Gastrocnemius medialis (tissue), 4 donors: ENCODE measurements at regions not wholly inside any gene's neighbourhood (a gene's known extent, or its start where the extent isn't known, plus 50 kb on each side); places are given as distances from the start of the nearest gene placed in this dataset.
A peak's percentile ranks its signal among the peaks of the same experiment; 100 is the strongest.

ENCODE experiments used
- ATAC-seq, 2 donors: fragments of 150-250 bp; one replicate each; pipeline ENCODE4 v1.9.1; 2016
- DNase-seq, 2 donors: peaks; one replicate each; pipeline ENCODE4 v3.0.0-alpha.2; 2019
- H3K27ac ChIP-seq, 4 donors: fragments of 200-600 bp; sonication (generic); 1 replicate in 1 of 4; 2 replicates in 3 of 4; pipeline ENCODE4 v1.5.1; 2016 to 2018; ENCODE audit warnings: mild to moderate bottlenecking in 2 of 4, moderate library complexity in 1 of 4
- H3K27me3 ChIP-seq, 3 donors: fragments of 200-600 bp; sonication (generic) in 2 of 3; 1 replicate in 1 of 3; 2 replicates in 2 of 3; pipeline versions ENCODE4 v1.5.1 to v1.6.0; 2016 to 2019; ENCODE audit warnings: mild to moderate bottlenecking in 1 of 3, moderate library complexity in 1 of 3
- H3K36me3 ChIP-seq, 2 donors: fragments of 200-600 bp; sonication (generic) in 1 of 2; one replicate each; pipeline ENCODE4 v1.5.1; 2017 to 2018
- H3K4me1 ChIP-seq, 2 donors: fragments of 200-600 bp; sonication (generic) in 1 of 2; one replicate each; pipeline ENCODE4 v1.5.1; 2016 to 2017; ENCODE audit warnings: mild to moderate bottlenecking in 2 of 2
- H3K4me3 ChIP-seq, 4 donors: fragments of 200-600 bp; sonication (generic) in 3 of 4; 1 replicate in 1 of 4; 2 replicates in 3 of 4; pipeline ENCODE4 v1.5.1; 2016 to 2019; ENCODE audit warnings: mild to moderate bottlenecking in 2 of 4
- H3K9me3 ChIP-seq, 3 donors: fragments of 200-600 bp; sonication (generic) in 2 of 3; 1 replicate in 1 of 3; 2 replicates in 2 of 3; pipeline ENCODE4 v1.5.1; 2016 to 2019
- POLR2A ChIP-seq, 2 donors: fragments of 450-650 bp; IDR thresholded peaks; one replicate each; pipeline ENCODE4 v1.6.1; 2017; ENCODE audit warnings: antibody characterized with exemption in 2 of 2, mild to moderate bottlenecking in 2 of 2, moderate library complexity in 2 of 2
- in situ Hi-C, 4 donors: fragments of 200-750 bp; cut with MboI; loops; one replicate each; pipeline versions ENCODE4 v1.15.0 to v1.8.0; 2017; ENCODE audit warnings: low sequenced_read_pairs in 4 of 4
- intact Hi-C: fragments of 100-400 bp; cut with DNase I; formaldehyde crosslinking; loops from one replicate; pipeline ENCODE4 v1.15.1; 2023; ENCODE audit warnings: low total_unique reads
- TF ChIP-seq, protein P1 (sequence below), 5 experiments: fragments of 450-650 bp in 3 of 5; fragments of 200-600 bp in 2 of 5; sonication (generic) in 2 of 5; IDR thresholded peaks in 4 of 5; conservative IDR thresholded peaks in 1 of 5; 1 replicate in 4 of 5; 2 replicates in 1 of 5; pipeline ENCODE4 v1.5.1; 2016 to 2019; ENCODE audit warnings: antibody characterized with exemption in 5 of 5, mild to moderate bottlenecking in 3 of 5, moderate library complexity in 3 of 5

DNA sequence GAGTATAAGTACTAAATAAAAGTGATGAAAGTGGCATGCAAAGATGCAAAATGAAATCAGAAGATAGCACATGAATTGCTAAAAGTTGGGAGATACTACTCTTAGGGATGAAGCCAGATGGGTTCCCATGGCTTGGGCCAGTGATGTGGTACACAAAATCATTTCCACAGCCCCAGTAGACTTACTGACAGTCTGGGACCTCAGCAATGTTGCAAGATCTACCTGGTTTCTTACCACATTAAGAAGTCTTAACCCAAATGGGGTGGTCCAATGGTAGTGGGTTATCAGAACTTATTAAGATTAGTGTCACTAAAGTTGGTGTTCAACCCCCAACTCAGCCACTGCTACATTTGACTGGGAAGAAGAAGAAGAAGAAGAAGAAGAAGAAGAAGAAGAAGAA, 227.7 kb upstream of the IRF2BP2 start:
- intact Hi-C loops, result no loop called here
- in situ Hi-C loops, result loop anchor here in 1 of 4 donors (25.0 kb wide), 1 partner anchor 100 kb away; no protein-coding TSS in a partner anchor
- no peak overlapping the region for H3K4me3 ChIP-seq
- peaks cover 2 to 13% of the 10 kb centered on the region in 2 donors for H3K4me1 ChIP-seq
- ATAC-seq, result no peak
- no peak for DNase-seq
- TF ChIP-seq, protein P1, sequence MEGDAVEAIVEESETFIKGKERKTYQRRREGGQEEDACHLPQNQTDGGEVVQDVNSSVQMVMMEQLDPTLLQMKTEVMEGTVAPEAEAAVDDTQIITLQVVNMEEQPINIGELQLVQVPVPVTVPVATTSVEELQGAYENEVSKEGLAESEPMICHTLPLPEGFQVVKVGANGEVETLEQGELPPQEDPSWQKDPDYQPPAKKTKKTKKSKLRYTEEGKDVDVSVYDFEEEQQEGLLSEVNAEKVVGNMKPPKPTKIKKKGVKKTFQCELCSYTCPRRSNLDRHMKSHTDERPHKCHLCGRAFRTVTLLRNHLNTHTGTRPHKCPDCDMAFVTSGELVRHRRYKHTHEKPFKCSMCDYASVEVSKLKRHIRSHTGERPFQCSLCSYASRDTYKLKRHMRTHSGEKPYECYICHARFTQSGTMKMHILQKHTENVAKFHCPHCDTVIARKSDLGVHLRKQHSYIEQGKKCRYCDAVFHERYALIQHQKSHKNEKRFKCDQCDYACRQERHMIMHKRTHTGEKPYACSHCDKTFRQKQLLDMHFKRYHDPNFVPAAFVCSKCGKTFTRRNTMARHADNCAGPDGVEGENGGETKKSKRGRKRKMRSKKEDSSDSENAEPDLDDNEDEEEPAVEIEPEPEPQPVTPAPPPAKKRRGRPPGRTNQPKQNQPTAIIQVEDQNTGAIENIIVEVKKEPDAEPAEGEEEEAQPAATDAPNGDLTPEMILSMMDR (IDR thresholded peaks at IDR 0.05 in 4 of 5, conservative IDR thresholded peaks at IDR 0.05 in 1 of 5), result no peak
- TF ChIP-seq POLR2A (IDR thresholded peaks at IDR 0.05), result no peak
- H3K36me3 ChIP-seq, result no peaks in the 10 kb centered on the region
- H3K27ac ChIP-seq, result no peak overlapping the region
- H3K9me3 ChIP-seq, result no peaks in the 10 kb centered on the region
- no peaks in the 10 kb centered on the region for H3K27me3 ChIP-seq

DNA sequence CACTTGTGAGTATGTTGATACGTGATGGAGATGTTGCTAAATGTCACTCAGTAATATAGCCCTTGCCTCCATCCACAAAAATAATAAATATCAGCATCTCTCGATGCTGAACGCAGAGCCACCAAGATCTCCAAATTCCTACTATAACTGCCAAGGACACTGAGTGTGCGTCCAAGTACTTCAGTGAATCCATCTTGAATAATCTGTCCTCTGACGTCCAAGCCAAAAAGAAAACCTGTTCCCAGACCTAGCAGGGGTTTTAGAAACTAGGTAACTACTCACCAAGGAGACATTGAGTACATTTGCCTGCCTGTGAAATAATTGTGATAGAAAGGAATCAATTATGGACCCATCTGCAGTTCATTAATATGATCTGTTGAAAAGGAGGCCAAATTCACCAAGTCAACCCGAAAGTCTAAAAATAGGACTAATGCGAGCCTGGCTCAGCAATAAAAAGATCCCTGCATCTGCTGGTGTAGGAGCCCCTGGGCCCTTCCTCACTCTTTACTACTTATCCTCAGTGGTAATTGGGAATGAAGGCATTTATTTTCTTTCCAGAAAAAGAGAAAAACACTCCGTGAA, 226.9 kb upstream of the IRF2BP2 start:
- peaks cover 2 to 9% of the 10 kb centered on the region in 2 donors for H3K4me1 ChIP-seq
- intact Hi-C loops (no loop called here), in situ Hi-C loops (loop anchor here in 1 of 4 donors (25.0 kb wide), 1 partner anchor 100 kb away; no protein-coding TSS in a partner anchor)
- H3K4me3 ChIP-seq, result no peak overlapping the region
- TF ChIP-seq, protein P1 (IDR thresholded peaks at IDR 0.05 in 4 of 5, conservative IDR thresholded peaks at IDR 0.05 in 1 of 5), result no peak
- no peak for TF ChIP-seq POLR2A (IDR thresholded peaks at IDR 0.05)
- H3K27ac ChIP-seq, result peak overlapping the region in 1 of 4 donors; percentile 6
- H3K9me3 ChIP-seq, result no peaks in the 10 kb centered on the region
- no peak for ATAC-seq
- H3K36me3 ChIP-seq, result no peaks in the 10 kb centered on the region
- DNase-seq, result no peak
- no peaks in the 10 kb centered on the region for H3K27me3 ChIP-seq

DNA sequence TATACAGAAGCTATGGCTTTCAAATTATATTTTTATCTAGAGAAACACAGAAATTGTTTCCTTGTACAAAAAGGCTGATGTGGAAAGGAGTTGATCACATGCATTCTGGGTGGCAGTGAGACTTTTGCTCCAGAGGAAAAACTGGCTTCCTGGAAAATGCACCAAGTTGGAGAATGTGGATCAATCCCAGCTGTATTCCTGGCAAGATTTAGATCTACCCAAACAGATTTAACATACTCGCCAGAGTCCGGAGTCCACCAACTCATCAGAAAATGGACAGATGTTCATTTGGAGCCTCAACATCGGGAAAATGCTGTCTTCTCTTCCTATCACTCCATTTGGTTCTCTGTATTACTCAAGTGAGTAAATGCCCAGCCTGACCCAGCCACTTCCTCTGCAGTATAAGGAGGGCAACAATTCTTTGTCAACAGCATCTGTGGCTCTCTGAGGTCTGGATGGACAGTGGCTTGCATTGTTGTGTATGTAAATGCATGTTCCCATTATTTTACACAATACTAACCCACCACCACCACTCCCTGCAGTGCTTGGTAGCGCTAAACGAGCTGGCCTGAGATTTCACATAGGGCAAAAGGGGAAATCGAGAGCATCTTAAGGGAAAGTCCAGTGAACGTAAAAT, 226.2 kb upstream of the IRF2BP2 start:
- Histone ChIP-seq H3K4me3 (no peak overlapping the region), H3K36me3 (no peaks in the 10 kb centered on the region), H3K27me3 (no peaks in the 10 kb centered on the region), H3K9me3 (no peaks in the 10 kb centered on the region), H3K27ac (no peak overlapping the region), H3K4me1 (peaks cover 2 to 9% of the 10 kb centered on the region in 2 donors)
- TF ChIP-seq POLR2A (IDR thresholded peaks at IDR 0.05), result no peak
- TF ChIP-seq, protein P1 (IDR thresholded peaks at IDR 0.05 in 4 of 5, conservative IDR thresholded peaks at IDR 0.05 in 1 of 5), result no peak
- intact Hi-C loops, result no loop called here
- in situ Hi-C loops, result loop anchor here in 1 of 4 donors (25.0 kb wide), 1 partner anchor 99 kb away; no protein-coding TSS in a partner anchor
- ATAC-seq, result no peak
- no peak for DNase-seq

- Histone ChIP-seq H3K4me3 (no peak overlapping the region), H3K9me3 (no peaks in the 10 kb centered on the region), H3K36me3 (no peaks in the 10 kb centered on the region), H3K27ac (no peak overlapping the region), H3K4me1 (peaks cover 0 to 9% of the 10 kb centered on the region in 2 donors), H3K27me3 (no peaks in the 10 kb centered on the region)
- in situ Hi-C loops, result loop anchor here in 1 of 4 donors (25.0 kb wide), 1 partner anchor 98 kb away; no protein-coding TSS in a partner anchor
- TF ChIP-seq, protein P1 (IDR thresholded peaks at IDR 0.05 in 4 of 5, conservative IDR thresholded peaks at IDR 0.05 in 1 of 5), result no peak
- no peak for TF ChIP-seq POLR2A (IDR thresholded peaks at IDR 0.05)
- intact Hi-C loops, result no loop called here
- ATAC-seq, result no peak
- no peak for DNase-seq
Observed at GRCh38 chr1:234835239-234835638, 225.3 kb upstream of the IRF2BP2 start.
